IMR-90 (cell line): ENCODE measurements at regions not wholly inside any gene's neighbourhood (a gene's known extent, or its start where the extent isn't known, plus 50 kb on each side); places are given as distances from the start of the nearest gene placed in this dataset.
"Not testable (repeated sequence)": the region's sequence is repeated elsewhere in the genome, so short reads cannot be mapped to it uniquely, and the experiment has no call there.

Experiments used
- ATAC-seq: fragments of 200-7000 bp; cut with Tn5 transposase; 2 replicates; pipeline ENCODE4 v1.9.1; 2020; ENCODE audit warnings: low read depth, mild to moderate bottlenecking, moderate library complexity
- BruUV-seq: library from RNA; stranded (reverse); fragments of 400-500 nt; replicated peaks from 2 replicates; lab custom pipeline; 2021; lab: Mats Ljungman, UMichigan
- CTCF ChIA-PET: fragments of 300-600 bp; formaldehyde crosslinking; extraction: SDS; loops from one replicate; lab custom pipeline; 2021; ENCODE audit warnings: antibody characterized with exemption; lab: Yijun Ruan, JAX
- POLR2A ChIA-PET: fragments of 300-600 bp; sonication (Branson Sonifier 250); formaldehyde crosslinking; loops from one replicate; lab custom pipeline; 2022; ENCODE audit warnings: antibody characterized with exemption; ENCODE audit not compliant: unreplicated experiment; lab: Charles Lee
- DNase-seq: peaks from one replicate; pipeline ENCODE4 v3.0.0; 2013
- H2AFZ ChIP-seq: replicated peaks from 2 replicates; pipeline ENCODE3; 2013; ENCODE audit warnings: low read length, mild to moderate bottlenecking; ENCODE audit not compliant: poor library complexity
- H2AK5ac ChIP-seq: 2 replicates; pipeline ENCODE4 v1.6.1; 2013; ENCODE audit warnings: low read depth, low read length, inconsistent platforms
- H2AK9ac ChIP-seq: replicated peaks from 2 replicates; pipeline ENCODE3; 2013; ENCODE audit warnings: mild to moderate bottlenecking, low read depth, low read length, moderate library complexity; ENCODE audit not compliant: poor library complexity
- H2BK120ac ChIP-seq: 2 replicates; pipeline ENCODE4 v1.6.1; 2013; ENCODE audit warnings: low read depth, low read length, inconsistent platforms
- H2BK15ac ChIP-seq: 3 replicates; pipeline ENCODE4 v1.6.1; 2013; ENCODE audit warnings: low read depth, low read length, inconsistent platforms
- H2BK20ac ChIP-seq: 2 replicates; pipeline ENCODE4 v1.6.1; 2013; ENCODE audit warnings: low read depth, mild to moderate bottlenecking, inconsistent platforms, low read length, moderate library complexity
- H2BK5ac ChIP-seq: 2 replicates; pipeline ENCODE4 v1.6.1; 2013; ENCODE audit warnings: mild to moderate bottlenecking, low read depth, low read length, inconsistent platforms; ENCODE audit not compliant: poor library complexity, severe bottlenecking
- H3K14ac ChIP-seq: replicated peaks from 2 replicates; pipeline ENCODE4 v1.6.1; 2013; ENCODE audit warnings: low read depth, low read length, inconsistent platforms
- H3K18ac ChIP-seq: 2 replicates; pipeline ENCODE4 v1.6.1; 2013; ENCODE audit warnings: low read depth, low read length, control low read depth
- H3K23ac ChIP-seq: 2 replicates; pipeline ENCODE4 v1.6.1; 2013; ENCODE audit warnings: low read depth, low read length, inconsistent platforms
- H3K27ac ChIP-seq: 2 replicates; pipeline ENCODE4 v1.5.1; 2013; ENCODE audit warnings: mild to moderate bottlenecking, control low read depth, low read length; ENCODE audit not compliant: insufficient read depth
- H3K27me3 ChIP-seq: 2 replicates; pipeline ENCODE4 v1.6.1; 2013; ENCODE audit warnings: low read length; ENCODE audit not compliant: control insufficient read depth, insufficient read depth
- H3K36me3 ChIP-seq: 2 replicates; pipeline ENCODE4 v1.6.1; 2013; ENCODE audit warnings: low read length, mixed read lengths; ENCODE audit not compliant: control insufficient read depth, insufficient read depth
- H3K4ac ChIP-seq: 2 replicates; pipeline ENCODE4 v1.6.1; 2013; ENCODE audit warnings: low read depth, low read length, inconsistent platforms
- H3K4me1 ChIP-seq: 2 replicates; pipeline ENCODE4 v1.6.1; 2013; ENCODE audit warnings: low read length, mixed read lengths; ENCODE audit not compliant: control insufficient read depth, insufficient read depth
- H3K4me2 ChIP-seq: 2 replicates; pipeline ENCODE4 v1.6.1; 2013; ENCODE audit warnings: low read depth, mild to moderate bottlenecking, control low read depth, low read length, moderate library complexity
- H3K4me3 ChIP-seq: 2 replicates; pipeline ENCODE4 v1.5.1; 2013; ENCODE audit warnings: low read depth, mild to moderate bottlenecking, control low read depth, low read length, moderate library complexity; ENCODE audit not compliant: insufficient read depth
- H3K56ac ChIP-seq: 2 replicates; pipeline ENCODE4 v1.6.1; 2013; ENCODE audit warnings: low read length, inconsistent platforms; ENCODE audit not compliant: insufficient read depth; ENCODE audit errors: extremely low read depth
- H3K79me1 ChIP-seq, 2 experiments: 2 replicates each; pipeline ENCODE4 v1.6.1; 2013; ENCODE audit warnings: low read length in 2 of 2, inconsistent platforms in 1 of 2, low read depth in 1 of 2
- H3K9ac ChIP-seq: 2 replicates; pipeline ENCODE4 v1.6.1; 2013; ENCODE audit warnings: low read depth, low read length, control low read depth
- H3K9me1 ChIP-seq: 2 replicates; pipeline ENCODE4 v1.6.1; 2013; ENCODE audit warnings: low read length, inconsistent platforms; ENCODE audit not compliant: insufficient read depth
- H3K9me3 ChIP-seq: 2 replicates; pipeline ENCODE4 v1.6.1; 2013; ENCODE audit warnings: low read length; ENCODE audit not compliant: control insufficient read depth, insufficient read depth
- H4K20me1 ChIP-seq: 2 replicates; pipeline ENCODE4 v1.6.1; 2013; ENCODE audit warnings: low read length, inconsistent platforms; ENCODE audit not compliant: insufficient read depth
- H4K5ac ChIP-seq: 2 replicates; pipeline ENCODE4 v1.6.1; 2013; ENCODE audit warnings: mild to moderate bottlenecking, low read depth, low read length, control low read depth
- H4K8ac ChIP-seq, 2 experiments: 2 replicates each; pipeline ENCODE4 v1.6.1; 2013; ENCODE audit warnings: low read depth in 2 of 2, low read length in 2 of 2, control low read depth in 1 of 2, inconsistent platforms in 1 of 2
- H4K91ac ChIP-seq: 2 replicates; pipeline ENCODE4 v1.6.1; 2013; ENCODE audit warnings: low read depth, low read length, inconsistent platforms; ENCODE audit not compliant: insufficient read depth
- WGBS, 2 experiments: methylation state at CpG; one replicate each; pipeline versions ENCODE4 v1.1.5 to v1.1.7; 2013; ENCODE audit warnings: missing lambda C conversion rate in 2 of 2; ENCODE audit not compliant: insufficient read length in 1 of 2; ENCODE audit errors: extremely low coverage in 2 of 2; 5-methylcytosine and 5-hydroxymethylcytosine counted together
- dilution Hi-C: fragments of 300-500 bp; cut with HindIII; formaldehyde crosslinking; loops from one replicate; pipeline ENCODE4 v1.14.3; 2018; ENCODE audit warnings: low sequenced_read_pairs; ENCODE audit not compliant: unreplicated experiment
- in situ Hi-C: fragments of 300-500 bp; cut with MboI; formaldehyde crosslinking; loops from 3 replicates; pipeline ENCODE4 v1.14.3; 2019; ENCODE audit warnings: low sequenced_read_pairs, inconsistent platforms, mixed read lengths
- intact Hi-C: fragments of 100-400 bp; cut with micrococcal nuclease; formaldehyde crosslinking; loops from 2 replicates; pipeline ENCODE4 v1.10.0; 2022

- H2AK9ac ChIP-seq, H3K9ac ChIP-seq, H2BK20ac ChIP-seq, CTCF ChIA-PET, H3K14ac ChIP-seq, H2BK120ac ChIP-seq, intact Hi-C loops, H2BK15ac ChIP-seq, H3K4ac ChIP-seq, H3K18ac ChIP-seq, dilution Hi-C loops, H3K27me3 ChIP-seq, in situ Hi-C loops, H4K20me1 ChIP-seq, H3K9me1 ChIP-seq, H2AFZ ChIP-seq, H3K4me2 ChIP-seq, H3K4me1 ChIP-seq, H3K56ac ChIP-seq, H3K23ac ChIP-seq, H3K27ac ChIP-seq, H3K79me1 ChIP-seq, H4K91ac ChIP-seq, BruUV-seq, H2BK5ac ChIP-seq, DNase-seq, H4K5ac ChIP-seq, POLR2A ChIA-PET, H3K36me3 ChIP-seq, H3K4me3 ChIP-seq, H4K8ac ChIP-seq, H3K9me3 ChIP-seq, H2AK5ac ChIP-seq: not testable (repeated sequence)
- no CpG with 5 or more reads among the region's 2 CpGs for WGBS, 2 experiments
- peak; percentile 42 for ATAC-seq
These were observed 2768.8 kb upstream of the TPTE start for GRCh38 chr21:7752611-7753010.

- not testable (repeated sequence) for BruUV-seq
- WGBS, 2 experiments = no CpG with 5 or more reads among the region's 11 CpGs
These were observed 2768.0 kb upstream of the TPTE start for GRCh38 chr21:7753380-7753877.

More at GRCh38 chr21:7753380-7753877, 2768.0 kb upstream of the TPTE start:
- H4K8ac ChIP-seq, dilution Hi-C loops, H2BK15ac ChIP-seq, H4K5ac ChIP-seq, H3K27ac ChIP-seq, H4K20me1 ChIP-seq, H3K18ac ChIP-seq, H3K9me1 ChIP-seq, H3K4me2 ChIP-seq, H2AFZ ChIP-seq, DNase-seq, H3K4me3 ChIP-seq, H4K91ac ChIP-seq, H3K14ac ChIP-seq, H3K79me1 ChIP-seq, in situ Hi-C loops, H3K56ac ChIP-seq, intact Hi-C loops, H2AK5ac ChIP-seq, H3K4ac ChIP-seq, H3K4me1 ChIP-seq, H3K27me3 ChIP-seq, H2AK9ac ChIP-seq, H3K36me3 ChIP-seq, H2BK20ac ChIP-seq, H2BK120ac ChIP-seq, POLR2A ChIA-PET, H3K9ac ChIP-seq, H2BK5ac ChIP-seq, H3K9me3 ChIP-seq, H3K23ac ChIP-seq, CTCF ChIA-PET: not testable (repeated sequence)
- peak; percentile 56; the same call in 1 of the 2 replicates for ATAC-seq
